GM18498 (cell line): ENCODE measurements at regions not wholly inside any gene's neighbourhood (a gene's known extent, or its start where the extent isn't known, plus 50 kb on each side); places are given as distances from the start of the nearest gene placed in this dataset.
"Not testable (repeated sequence)": the region's sequence is repeated elsewhere in the genome, so short reads cannot be mapped to it uniquely, and the experiment has no call there.

Experiments used
- ATAC-seq: cut with Tn5 transposase; IDR thresholded peaks from one replicate; pipeline ENCODE4 v1.9.1; 2021; ENCODE audit warnings: mild to moderate bottlenecking, moderate library complexity; ENCODE audit not compliant: unreplicated experiment

- peak; percentile 46 for ATAC-seq
Observed at GRCh38 chr13:95388420-95389079, 87.3 kb upstream of the ABCC4 start.

DNA sequence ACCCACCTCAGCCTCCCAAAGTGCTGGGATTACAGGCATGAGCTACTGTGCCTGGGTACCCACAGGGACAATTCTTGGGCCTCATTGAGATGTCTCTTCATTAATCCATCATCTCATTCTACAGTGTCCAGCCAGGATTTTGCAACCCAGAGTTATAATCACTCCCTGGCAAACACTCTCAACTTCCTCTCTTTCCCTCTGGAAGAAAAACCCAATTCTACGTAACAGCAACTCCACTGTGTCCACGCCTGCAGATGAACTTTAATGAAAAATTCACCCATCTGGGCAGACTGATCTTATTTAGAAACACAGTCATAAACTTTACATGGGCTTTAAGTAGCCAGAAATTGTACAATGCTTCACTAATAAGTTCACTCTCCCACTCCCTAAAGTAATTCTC, 90.1 kb upstream of the ABCC4 start:
- no peak for ATAC-seq

DNA sequence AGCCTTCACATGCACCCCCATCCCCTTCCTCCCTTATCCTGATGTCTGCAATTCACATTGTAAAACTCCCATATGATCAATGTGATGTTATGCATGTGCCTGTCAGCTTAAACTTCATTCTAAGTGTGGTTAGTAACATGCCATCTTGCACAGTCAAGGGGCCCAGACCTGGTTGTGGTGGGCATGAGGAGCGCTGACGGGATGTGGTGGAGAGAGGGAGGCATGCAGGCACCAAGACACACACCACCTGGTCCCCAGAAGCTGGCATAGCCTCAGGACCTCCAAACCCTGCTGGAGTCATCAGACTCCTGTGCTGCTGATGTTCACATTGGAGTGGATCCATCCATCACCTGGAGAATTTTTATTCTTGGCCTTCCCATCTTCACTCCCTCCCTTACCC, 90.5 kb upstream of the ABCC4 start:
- ATAC-seq: no peak

DNA sequence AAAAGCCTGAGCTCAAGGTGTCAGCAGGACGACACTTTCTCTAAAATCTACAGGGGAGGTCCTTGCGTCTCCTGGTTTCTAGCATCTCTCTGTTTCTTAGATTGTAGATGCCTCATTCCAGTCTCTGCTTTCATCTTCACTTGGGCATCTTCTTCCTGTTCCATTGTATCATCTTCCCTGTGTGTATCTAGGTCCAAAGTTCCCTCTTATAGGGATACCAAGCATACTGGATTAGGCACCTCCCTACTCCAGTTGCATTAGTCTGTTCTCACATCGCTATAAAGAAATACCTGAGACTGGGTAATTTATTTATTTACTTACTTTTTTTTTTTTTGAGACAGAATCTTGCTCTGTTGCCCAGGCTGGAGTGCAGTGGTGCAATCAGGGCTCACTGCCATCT, 91.3 kb upstream of the ABCC4 start:
- ATAC-seq: no peak

DNA sequence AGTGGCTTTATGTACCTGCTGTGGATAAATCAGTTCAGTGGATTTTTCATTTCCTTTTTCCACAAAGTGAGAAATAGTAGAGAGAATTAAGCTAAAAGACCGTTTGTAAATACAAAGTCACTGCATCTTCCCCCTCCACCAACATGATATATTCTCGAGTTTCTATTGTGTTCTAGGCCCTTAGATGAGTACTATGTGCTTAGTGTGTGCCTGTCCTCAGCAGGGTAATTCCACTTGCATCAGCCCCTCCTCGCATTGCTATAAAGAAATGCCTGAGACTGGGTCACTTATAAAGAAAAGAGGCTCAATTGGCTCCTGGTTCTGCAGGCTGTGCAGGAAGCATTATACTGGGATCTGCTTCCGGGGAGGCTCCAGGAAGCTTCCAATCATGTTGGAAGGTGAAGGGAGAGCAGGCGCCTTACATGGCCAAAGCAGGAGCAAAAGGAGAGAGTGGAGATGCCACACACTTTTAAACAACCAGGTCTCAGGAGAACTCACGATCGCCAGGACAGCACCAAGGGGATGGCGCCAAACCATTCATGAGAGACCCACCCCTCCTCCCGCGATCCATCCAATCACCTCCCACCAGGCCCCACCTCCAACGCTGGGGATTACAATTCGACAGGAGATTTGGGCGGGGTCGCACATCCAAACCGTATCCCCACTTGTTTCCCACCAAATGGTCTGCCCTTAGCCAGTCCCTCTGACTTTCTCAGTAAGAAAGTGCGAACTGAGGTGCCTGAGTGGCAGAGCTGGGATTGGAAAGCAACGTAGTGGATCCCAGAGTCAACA, 102.3 kb upstream of the ABCC4 start:
- ATAC-seq: peak; percentile 28

DNA sequence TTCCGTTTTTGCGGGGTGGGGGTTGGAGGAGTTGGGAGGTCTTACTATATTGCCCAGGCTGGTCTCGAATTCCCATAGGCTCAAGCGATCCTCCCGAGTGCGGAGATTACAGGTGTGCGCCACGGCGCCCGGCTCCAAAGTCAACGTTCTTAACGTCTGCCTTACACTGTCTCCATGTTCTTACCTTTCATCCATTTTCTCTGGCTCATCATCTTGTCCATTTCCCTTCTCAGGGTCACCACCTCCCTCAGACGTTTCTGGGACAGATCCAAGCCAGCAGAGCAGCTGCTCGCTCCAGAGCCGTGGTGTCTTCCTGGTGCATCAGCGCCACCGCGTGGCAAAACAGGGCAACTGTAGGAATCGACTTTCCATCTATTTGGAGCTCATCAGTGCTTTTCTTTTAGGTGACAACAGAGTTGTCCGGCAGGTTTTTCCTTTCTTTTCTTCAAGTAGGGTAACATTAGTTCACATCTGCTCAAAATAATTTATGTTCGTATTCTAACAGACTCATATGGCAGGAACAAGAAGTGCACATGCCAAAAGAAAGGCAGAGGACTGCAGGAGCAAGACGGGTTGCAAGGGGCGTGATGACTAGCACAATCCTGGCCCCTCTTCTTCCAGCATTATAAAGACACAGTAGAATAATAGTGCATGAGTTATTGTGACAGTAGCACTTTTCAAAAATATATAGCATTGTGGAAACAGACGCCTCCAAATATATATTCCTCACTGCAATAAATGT, 103.1 kb upstream of the ABCC4 start:
- ATAC-seq: peak; percentile 90

GRCh38 chr13:95406176-95406575, 104.9 kb upstream of the ABCC4 start:
- no peak for ATAC-seq

DNA sequence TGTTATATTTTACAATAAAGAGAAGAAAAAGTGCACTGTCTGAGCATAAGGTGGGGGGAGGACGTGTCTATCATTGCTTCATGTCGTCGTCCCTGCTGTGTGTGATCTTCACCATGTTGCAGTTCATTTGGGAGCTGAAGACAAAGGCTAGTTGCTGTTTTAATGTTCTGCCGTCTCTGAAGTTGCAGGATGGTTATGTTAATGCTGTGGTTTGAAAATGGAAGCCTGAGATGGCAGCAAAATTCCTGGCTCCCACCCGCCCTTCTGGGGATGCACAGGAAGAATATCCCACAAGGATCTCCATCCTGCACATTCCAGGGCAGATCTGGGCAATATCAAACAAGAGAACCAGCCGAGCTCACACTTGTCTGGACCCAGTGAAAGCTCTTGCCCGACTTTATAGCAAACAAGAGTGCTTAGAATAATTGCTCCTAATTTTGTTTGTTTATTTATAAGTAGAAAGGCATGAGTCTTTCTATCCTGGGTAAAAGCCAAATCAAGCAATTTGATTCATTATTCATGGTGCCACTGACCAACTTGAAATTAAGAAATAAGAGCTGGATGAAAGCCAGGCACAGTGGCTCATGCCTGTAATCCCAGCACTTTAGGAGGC, 110.3 kb upstream of the ABCC4 start:
- no peak for ATAC-seq

GRCh38 chr13:95418946-95419345, 117.7 kb upstream of the ABCC4 start:
- ATAC-seq: no peak

- peak; percentile 72 for ATAC-seq
Observed at GRCh38 chr13:95420501-95420900, 119.2 kb upstream of the ABCC4 start.

- ATAC-seq: no peak
Observed at GRCh38 chr13:95426631-95427030, 125.4 kb upstream of the ABCC4 start.

- ATAC-seq: not testable (repeated sequence)
Observed at GRCh38 chr13:95430525-95430924, 122.0 kb upstream of the CLDN10 start.

DNA sequence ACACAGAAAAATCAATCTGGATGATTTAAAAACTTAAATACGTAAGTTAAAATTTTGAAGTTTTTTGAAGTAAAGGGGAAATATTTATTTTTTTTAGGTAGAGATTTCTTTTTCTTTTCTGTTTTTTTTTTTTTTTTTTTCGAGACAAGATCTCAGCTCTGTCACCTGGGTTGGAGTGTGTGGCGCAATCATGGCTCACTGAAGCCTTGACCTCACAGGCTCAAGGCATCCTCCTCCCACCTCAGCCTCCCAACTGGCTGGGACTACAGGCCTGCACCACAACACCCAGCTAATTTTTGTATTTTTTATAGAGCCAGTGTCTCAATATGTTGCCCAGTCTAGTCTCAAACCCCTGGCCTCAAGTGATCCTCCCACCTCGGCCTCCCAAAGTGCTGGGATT, 120.4 kb upstream of the CLDN10 start:
- ATAC-seq: no peak

GRCh38 chr13:95433537-95433936, 119.0 kb upstream of the CLDN10 start:
- no peak for ATAC-seq

DNA sequence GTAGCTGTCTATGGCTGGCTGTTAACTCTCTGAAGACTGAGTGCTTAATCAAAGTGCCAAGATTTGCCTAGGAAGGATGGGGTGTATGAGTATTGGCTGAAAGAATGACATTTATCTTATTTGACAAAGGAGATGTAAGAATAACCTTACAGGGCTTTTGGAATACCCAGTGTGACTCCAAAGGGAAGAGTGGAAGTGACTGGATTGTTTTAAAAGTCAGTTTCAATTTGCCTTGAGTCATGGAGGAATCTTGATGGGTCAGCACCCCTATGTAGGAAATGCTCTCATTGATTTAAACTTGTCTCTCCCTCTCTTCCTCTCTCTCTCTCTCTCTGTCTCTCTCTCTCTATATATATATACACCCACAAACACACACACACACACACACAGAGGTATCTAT, 118.4 kb upstream of the CLDN10 start:
- no peak for ATAC-seq

- ATAC-seq: no peak
Observed at GRCh38 chr13:95437561-95437960, 115.0 kb upstream of the CLDN10 start.

- ATAC-seq: no peak
Observed at GRCh38 chr13:95438297-95438696, 114.2 kb upstream of the CLDN10 start.

DNA sequence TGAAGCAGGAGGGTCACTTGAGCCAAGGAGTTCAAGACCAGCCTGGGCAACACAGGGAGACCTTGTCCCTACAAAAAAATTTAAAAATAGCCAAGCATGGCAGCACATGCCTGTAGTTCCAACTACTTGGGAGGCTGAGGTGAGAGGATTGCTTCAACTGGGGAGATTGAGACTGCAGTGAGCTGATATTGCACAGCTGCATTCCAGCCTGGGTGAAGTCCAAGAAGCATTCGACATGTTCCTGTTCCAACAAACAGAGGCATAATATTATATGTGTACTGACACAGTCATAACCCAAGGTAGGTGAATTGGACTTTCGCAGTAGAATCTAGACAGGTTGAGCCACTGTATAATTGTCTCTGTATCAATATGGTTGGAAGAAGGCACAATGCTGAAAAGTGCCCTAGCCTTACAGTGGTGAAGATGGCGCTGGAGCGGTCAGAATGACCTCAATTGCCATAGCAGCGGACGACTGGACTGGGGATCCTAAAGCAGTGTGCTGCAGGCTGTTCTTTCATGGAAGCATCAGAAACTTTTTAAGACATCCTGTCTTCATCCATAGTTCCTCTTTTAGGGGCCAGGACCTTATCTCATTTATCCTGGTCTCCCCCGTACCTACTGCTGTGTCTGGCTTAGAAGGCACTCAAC, 112.0 kb upstream of the CLDN10 start:
- no peak for ATAC-seq

GRCh38 chr13:95441326-95441725, 111.2 kb upstream of the CLDN10 start:
- no peak for ATAC-seq

- ATAC-seq: no peak
Observed at GRCh38 chr13:95444006-95444730, 108.4 kb upstream of the CLDN10 start.
